Lower lobe of right lung (tissue), 2 donors: ENCODE measurements at regions not wholly inside any gene's neighbourhood (a gene's known extent, or its start where the extent isn't known, plus 50 kb on each side); places are given as distances from the start of the nearest gene placed in this dataset.

ENCODE experiments used
- ATAC-seq, 2 donors: fragments of 200-7000 bp; cut with Tn5 transposase; one replicate each; pipeline ENCODE4 v1.9.1; 2020 to 2022; ENCODE audit warnings: mild to moderate bottlenecking in 2 of 2, moderate library complexity in 2 of 2
- DNase-seq: peaks from one replicate; pipeline ENCODE4 v3.0.0-alpha.2; 2020
- H3K27ac ChIP-seq: fragments of 200-600 bp; one replicate; pipeline ENCODE4 v1.8.0; 2022
- H3K27me3 ChIP-seq: fragments of 200-600 bp; one replicate; pipeline ENCODE4 v1.8.0; 2022; ENCODE audit warnings: low read depth
- H3K36me3 ChIP-seq: fragments of 200-600 bp; one replicate; pipeline ENCODE4 v1.8.0; 2022; ENCODE audit warnings: mild to moderate bottlenecking
- H3K4me1 ChIP-seq: fragments of 200-600 bp; one replicate; pipeline ENCODE4 v1.8.0; 2022
- H3K4me3 ChIP-seq: fragments of 200-600 bp; one replicate; pipeline ENCODE4 v1.8.0; 2022; ENCODE audit warnings: mild to moderate bottlenecking
- H3K9me3 ChIP-seq: fragments of 200-600 bp; one replicate; pipeline ENCODE4 v1.8.0; 2022
- CTCF ChIP-seq: fragments of 200-600 bp; IDR thresholded peaks from one replicate; pipeline ENCODE4 v1.8.0; 2022; ENCODE audit warnings: antibody characterized with exemption, mild to moderate bottlenecking
- intact Hi-C: fragments of 100-400 bp; cut with DNase I; formaldehyde crosslinking; loops from one replicate; pipeline ENCODE4 v1.11.0; 2022
- donor health status: DM: no; HTN: yes; CAD: no; lungs with severe emphysema.

- Histone ChIP-seq H3K27me3 (peaks cover 9% of the 10 kb centered on the region), H3K9me3 (no peaks in the 10 kb centered on the region), H3K27ac (no peak overlapping the region), H3K36me3 (no peaks in the 10 kb centered on the region), H3K4me1 (peaks cover 25% of the 10 kb centered on the region), H3K4me3 (no peak overlapping the region)
- intact Hi-C loops = no loop called here
- TF ChIP-seq CTCF = no peak
- no peak for DNase-seq
- ATAC-seq = peak; percentile 11 to 58
Measured at GRCh38 chr10:120969219-120969645, 118.1 kb downstream of the WDR11 start.

- no peak for TF ChIP-seq CTCF
- intact Hi-C loops = no loop called here
- no peak for DNase-seq
Measured at GRCh38 chr10:120970595-120971529, 119.7 kb downstream of the WDR11 start.

GRCh38 chr10:120971671-120972070, 120.5 kb downstream of the WDR11 start:
- peak; percentile 10 to 27 for ATAC-seq

More at GRCh38 chr10:120970595-120971529, 119.7 kb downstream of the WDR11 start:
- H3K4me3 ChIP-seq = no peak overlapping the region
- H3K27ac ChIP-seq = peak overlapping the region; percentile 26
- peak; percentile 79 to 86 for ATAC-seq
- H3K36me3 ChIP-seq = no peaks in the 10 kb centered on the region
- H3K9me3 ChIP-seq = no peaks in the 10 kb centered on the region
- H3K4me1 ChIP-seq = peaks cover 12% of the 10 kb centered on the region
- peaks cover 13% of the 10 kb centered on the region for H3K27me3 ChIP-seq

GRCh38 chr10:120972259-120972658, 121.1 kb downstream of the WDR11 start:
- DNase-seq (no peak), ATAC-seq (no peak)
- intact Hi-C loops = no loop called here
- TF ChIP-seq CTCF = no peak
- Histone ChIP-seq H3K4me1 (peaks cover 12% of the 10 kb centered on the region), H3K27ac (peak overlapping the region; percentile 20), H3K36me3 (no peaks in the 10 kb centered on the region), H3K9me3 (no peaks in the 10 kb centered on the region), H3K27me3 (peaks cover 19% of the 10 kb centered on the region), H3K4me3 (no peak overlapping the region)

More at GRCh38 chr10:120971671-120972070, 120.5 kb downstream of the WDR11 start:
- no peaks in the 10 kb centered on the region for H3K36me3 ChIP-seq
- DNase-seq = no peak
- H3K27me3 ChIP-seq = peaks cover 16% of the 10 kb centered on the region
- no peak overlapping the region for H3K4me3 ChIP-seq
- TF ChIP-seq CTCF = no peak
- H3K4me1 ChIP-seq = peaks cover 12% of the 10 kb centered on the region
- H3K27ac ChIP-seq = peak overlapping the region; percentile 20
- H3K9me3 ChIP-seq = no peaks in the 10 kb centered on the region
- intact Hi-C loops = no loop called here

GRCh38 chr10:120975072-120975867, 124.1 kb downstream of the WDR11 start:
- no peak for TF ChIP-seq CTCF
- Histone ChIP-seq H3K4me1 (peaks cover 11% of the 10 kb centered on the region), H3K36me3 (no peaks in the 10 kb centered on the region), H3K27me3 (peaks cover 38% of the 10 kb centered on the region), H3K27ac (no peak overlapping the region), H3K4me3 (no peak overlapping the region), H3K9me3 (no peaks in the 10 kb centered on the region)
- ATAC-seq (no peak), DNase-seq (no peak)
- intact Hi-C loops = no loop called here
